HL-60 (cell line): ENCODE measurements at regions not wholly inside any gene's neighbourhood (a gene's known extent, or its start where the extent isn't known, plus 50 kb on each side); places are given as distances from the start of the nearest gene placed in this dataset.

Experiments used
- DNase-seq, 2 experiments: peaks; one replicate each; pipeline ENCODE4 v3.0.0-alpha.2; 2010 to 2020; ENCODE audit warnings: low read depth in 1 of 2, low spot score in 1 of 2
- H3K27ac ChIP-seq: fragments of 250-450 bp; sonication (Bioruptor Pico); replicated peaks from 2 replicates; pipeline ENCODE4 v1.5.1; 2020; ENCODE audit warnings: mild to moderate bottlenecking, moderate library complexity
- H3K27me3 ChIP-seq: fragments of 250-450 bp; sonication (Bioruptor Pico); 2 replicates; pipeline ENCODE4 v1.5.1; 2021; ENCODE audit warnings: mild to moderate bottlenecking, moderate library complexity; ENCODE audit not compliant: insufficient read depth, poor library complexity, severe bottlenecking
- H3K4me3 ChIP-seq: replicated peaks from 2 replicates; pipeline ENCODE4 v1.5.1; 2011; ENCODE audit warnings: mild to moderate bottlenecking, control low read depth, low read length; ENCODE audit not compliant: insufficient read depth
- GABPA ChIP-seq: IDR thresholded peaks from 2 replicates; pipeline ENCODE4 v1.6.1; 2012; ENCODE audit warnings: low read depth
- POLR2AphosphoS5 ChIP-seq: IDR thresholded peaks from 2 replicates; pipeline ENCODE4 v1.6.1; 2012; ENCODE audit warnings: low read depth
- SPI1 ChIP-seq: IDR thresholded peaks from 2 replicates; pipeline ENCODE4 v1.6.1; 2012; ENCODE audit warnings: low read depth, mild to moderate bottlenecking, borderline replicate concordance
- TF ChIP-seq, protein P1 (sequence below): IDR thresholded peaks from one replicate; pipeline ENCODE4 v1.5.1; 2011; ENCODE audit warnings: low read length, control low read depth, inconsistent platforms; ENCODE audit not compliant: insufficient read depth
- TF ChIP-seq, protein P2 (sequence below): IDR thresholded peaks from 2 replicates; pipeline ENCODE4 v1.6.1; 2012; ENCODE audit warnings: low read depth; ENCODE audit not compliant: insufficient replicate concordance

DNA sequence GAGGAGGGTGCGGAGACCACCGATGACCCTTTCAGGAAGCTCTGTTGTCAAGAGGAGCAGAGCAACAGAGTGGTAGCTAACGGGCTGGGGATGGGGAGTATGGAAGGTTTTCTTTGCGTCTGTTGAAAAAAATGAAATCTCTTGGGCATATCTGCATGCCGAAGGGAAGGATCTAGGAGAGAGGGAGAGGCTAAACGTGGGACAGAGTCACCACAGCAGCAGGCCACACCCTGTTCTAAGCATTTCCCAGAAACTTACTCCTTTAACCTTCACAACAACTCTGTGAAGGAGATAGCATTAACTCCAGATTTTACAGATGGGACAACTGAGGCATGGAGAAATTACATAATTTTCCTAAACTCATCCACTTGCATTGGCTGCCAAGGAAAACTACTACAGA is 71.8 kb upstream of the EXOC1L start:
- no peak for DNase-seq

DNA sequence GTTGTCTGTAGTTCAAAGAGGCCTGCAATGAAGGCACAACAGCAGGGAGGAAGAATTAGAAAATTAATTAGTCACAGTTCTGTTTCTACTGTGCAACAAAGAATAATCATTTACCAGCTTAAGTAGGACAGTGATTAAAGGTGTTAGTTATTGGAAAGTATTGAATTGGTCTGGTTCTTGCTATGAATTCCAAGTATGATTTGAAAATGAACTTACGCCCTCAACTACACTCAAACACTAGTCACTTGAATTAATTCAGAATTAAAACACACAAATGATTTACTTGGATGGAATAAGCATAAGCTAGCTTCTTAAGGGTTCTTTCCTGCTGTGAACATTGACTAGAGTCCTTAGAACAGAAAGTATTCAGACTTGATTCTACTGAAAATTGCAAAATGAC is 69.9 kb upstream of the EXOC1L start:
- no peaks in the 10 kb centered on the region for H3K27me3 ChIP-seq
- no peak for DNase-seq

More for the DNA sequence above, 71.8 kb upstream of the EXOC1L start:
- TF ChIP-seq, protein P1, sequence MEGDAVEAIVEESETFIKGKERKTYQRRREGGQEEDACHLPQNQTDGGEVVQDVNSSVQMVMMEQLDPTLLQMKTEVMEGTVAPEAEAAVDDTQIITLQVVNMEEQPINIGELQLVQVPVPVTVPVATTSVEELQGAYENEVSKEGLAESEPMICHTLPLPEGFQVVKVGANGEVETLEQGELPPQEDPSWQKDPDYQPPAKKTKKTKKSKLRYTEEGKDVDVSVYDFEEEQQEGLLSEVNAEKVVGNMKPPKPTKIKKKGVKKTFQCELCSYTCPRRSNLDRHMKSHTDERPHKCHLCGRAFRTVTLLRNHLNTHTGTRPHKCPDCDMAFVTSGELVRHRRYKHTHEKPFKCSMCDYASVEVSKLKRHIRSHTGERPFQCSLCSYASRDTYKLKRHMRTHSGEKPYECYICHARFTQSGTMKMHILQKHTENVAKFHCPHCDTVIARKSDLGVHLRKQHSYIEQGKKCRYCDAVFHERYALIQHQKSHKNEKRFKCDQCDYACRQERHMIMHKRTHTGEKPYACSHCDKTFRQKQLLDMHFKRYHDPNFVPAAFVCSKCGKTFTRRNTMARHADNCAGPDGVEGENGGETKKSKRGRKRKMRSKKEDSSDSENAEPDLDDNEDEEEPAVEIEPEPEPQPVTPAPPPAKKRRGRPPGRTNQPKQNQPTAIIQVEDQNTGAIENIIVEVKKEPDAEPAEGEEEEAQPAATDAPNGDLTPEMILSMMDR = no peak
- TF ChIP-seq GABPA (no peak), POLR2AphosphoS5 (no peak), SPI1 (no peak)
- TF ChIP-seq, protein P2, sequence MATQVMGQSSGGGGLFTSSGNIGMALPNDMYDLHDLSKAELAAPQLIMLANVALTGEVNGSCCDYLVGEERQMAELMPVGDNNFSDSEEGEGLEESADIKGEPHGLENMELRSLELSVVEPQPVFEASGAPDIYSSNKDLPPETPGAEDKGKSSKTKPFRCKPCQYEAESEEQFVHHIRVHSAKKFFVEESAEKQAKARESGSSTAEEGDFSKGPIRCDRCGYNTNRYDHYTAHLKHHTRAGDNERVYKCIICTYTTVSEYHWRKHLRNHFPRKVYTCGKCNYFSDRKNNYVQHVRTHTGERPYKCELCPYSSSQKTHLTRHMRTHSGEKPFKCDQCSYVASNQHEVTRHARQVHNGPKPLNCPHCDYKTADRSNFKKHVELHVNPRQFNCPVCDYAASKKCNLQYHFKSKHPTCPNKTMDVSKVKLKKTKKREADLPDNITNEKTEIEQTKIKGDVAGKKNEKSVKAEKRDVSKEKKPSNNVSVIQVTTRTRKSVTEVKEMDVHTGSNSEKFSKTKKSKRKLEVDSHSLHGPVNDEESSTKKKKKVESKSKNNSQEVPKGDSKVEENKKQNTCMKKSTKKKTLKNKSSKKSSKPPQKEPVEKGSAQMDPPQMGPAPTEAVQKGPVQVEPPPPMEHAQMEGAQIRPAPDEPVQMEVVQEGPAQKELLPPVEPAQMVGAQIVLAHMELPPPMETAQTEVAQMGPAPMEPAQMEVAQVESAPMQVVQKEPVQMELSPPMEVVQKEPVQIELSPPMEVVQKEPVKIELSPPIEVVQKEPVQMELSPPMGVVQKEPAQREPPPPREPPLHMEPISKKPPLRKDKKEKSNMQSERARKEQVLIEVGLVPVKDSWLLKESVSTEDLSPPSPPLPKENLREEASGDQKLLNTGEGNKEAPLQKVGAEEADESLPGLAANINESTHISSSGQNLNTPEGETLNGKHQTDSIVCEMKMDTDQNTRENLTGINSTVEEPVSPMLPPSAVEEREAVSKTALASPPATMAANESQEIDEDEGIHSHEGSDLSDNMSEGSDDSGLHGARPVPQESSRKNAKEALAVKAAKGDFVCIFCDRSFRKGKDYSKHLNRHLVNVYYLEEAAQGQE = no peak
- no peak overlapping the region for H3K27ac ChIP-seq
- no peaks in the 10 kb centered on the region for H3K27me3 ChIP-seq
- H3K4me3 ChIP-seq = no peak overlapping the region

DNA sequence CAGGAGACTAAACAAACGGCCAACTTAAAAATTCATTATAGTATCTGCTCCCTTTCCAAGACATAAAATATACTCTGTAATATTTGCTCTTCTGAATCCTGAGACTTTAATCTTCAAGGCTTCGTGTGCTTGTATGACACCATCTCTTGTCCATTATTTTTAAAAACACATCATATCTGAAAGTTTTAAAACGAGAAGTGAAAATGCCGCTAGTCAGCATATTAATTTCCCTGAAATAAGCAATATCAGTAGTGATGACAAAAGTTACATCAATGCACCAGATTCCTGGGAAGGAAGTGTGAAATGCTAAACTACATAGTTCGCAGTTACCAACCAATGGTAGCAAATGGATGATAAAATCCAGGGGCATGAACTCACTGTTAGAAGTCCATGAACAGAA is 66.8 kb upstream of the EXOC1L start:
- Histone ChIP-seq H3K4me3 (no peak overlapping the region), H3K27ac (no peak overlapping the region), H3K27me3 (no peaks in the 10 kb centered on the region)
- no peak for DNase-seq
- TF ChIP-seq, protein P2 = no peak
- TF ChIP-seq SPI1 = no peak

More for the DNA sequence above, 69.9 kb upstream of the EXOC1L start:
- no peak overlapping the region for H3K4me3 ChIP-seq
- TF ChIP-seq, protein P1 = no peak
- TF ChIP-seq POLR2AphosphoS5 (no peak), GABPA (no peak), SPI1 (no peak)
- TF ChIP-seq, protein P2 = no peak
- no peak overlapping the region for H3K27ac ChIP-seq

DNA sequence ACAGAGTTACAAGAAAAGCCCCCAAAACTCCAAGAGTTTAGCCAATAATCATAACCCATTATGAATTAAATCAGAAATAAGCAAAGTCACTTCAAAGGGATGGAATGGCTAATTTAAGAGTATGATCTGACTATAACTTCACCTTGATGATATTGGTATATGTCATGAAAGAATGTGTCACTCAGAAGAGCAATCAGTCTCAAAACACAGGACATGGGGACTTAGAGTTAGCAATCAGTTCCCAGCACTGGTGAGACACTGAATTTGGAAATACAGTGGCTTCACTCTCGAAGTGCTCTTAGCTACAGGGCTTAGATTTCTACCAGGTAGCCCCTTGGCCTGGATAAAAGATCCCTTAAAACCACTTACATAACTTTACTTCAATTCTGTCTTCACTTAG is 65.7 kb upstream of the EXOC1L start:
- H3K27me3 ChIP-seq = no peaks in the 10 kb centered on the region
- no peak for TF ChIP-seq GABPA
- TF ChIP-seq, protein P2 = no peak
- TF ChIP-seq SPI1 = no peak
- no peak for TF ChIP-seq POLR2AphosphoS5
- TF ChIP-seq, protein P1 = no peak
- no peak for DNase-seq

More for the DNA sequence above, 65.7 kb upstream of the EXOC1L start:
- Histone ChIP-seq H3K4me3 (no peak overlapping the region), H3K27ac (no peak overlapping the region)
